ENCODE measurements at regions not wholly inside any gene's neighbourhood (a gene's known extent, or its start where the extent isn't known, plus 50 kb on each side); places are given as distances from the start of the nearest gene placed in this dataset.

DNA sequence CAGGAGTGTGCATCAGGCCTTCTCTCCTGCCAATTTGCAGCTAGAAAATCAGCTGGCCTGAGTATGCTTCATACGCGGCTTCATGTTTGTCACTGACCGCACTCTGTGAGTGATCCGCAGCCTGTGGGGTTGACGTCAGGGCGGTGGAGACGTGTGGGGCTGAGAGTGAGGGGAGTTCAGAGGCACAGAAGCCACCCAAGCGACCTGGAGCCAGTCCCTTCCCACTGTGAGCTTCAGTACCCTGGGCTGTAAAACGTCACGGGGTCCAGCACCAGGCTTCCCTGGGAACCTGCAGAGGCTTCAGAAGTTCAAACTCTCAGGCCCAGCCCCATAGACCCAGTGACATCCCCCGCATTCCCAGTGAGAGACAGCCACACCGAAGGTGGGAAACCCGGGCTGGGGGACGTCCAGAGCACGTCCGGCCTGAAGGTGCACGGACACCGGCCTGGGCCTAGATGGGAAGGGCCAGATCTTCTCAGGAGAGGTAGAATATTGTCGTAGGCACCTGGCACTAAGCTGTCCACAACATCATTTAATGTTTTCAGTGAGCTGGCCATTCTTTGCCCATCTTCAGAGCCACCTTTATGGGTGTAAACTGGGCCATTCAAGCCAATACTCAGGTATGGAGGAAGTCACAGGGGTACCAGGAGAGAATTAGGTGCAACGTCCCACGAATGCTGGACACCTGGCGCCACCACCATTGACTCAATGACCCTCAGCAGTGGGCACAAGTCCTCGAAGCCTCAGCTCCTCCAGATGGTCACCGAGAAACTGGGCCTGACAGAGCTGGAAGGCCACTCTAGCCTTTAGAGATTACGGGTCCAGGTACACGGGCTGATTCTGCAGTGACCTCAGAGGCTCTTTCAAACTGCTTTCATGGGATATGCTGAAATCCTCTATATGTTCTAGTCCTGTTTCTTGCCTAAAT lies 235.6 kb upstream of the MYT1L start:
- H3K4me3 ChIP-seq (ENCODE audit: low read depth, low read length): no peak overlapping the region
- TF ChIP-seq, protein P1, sequence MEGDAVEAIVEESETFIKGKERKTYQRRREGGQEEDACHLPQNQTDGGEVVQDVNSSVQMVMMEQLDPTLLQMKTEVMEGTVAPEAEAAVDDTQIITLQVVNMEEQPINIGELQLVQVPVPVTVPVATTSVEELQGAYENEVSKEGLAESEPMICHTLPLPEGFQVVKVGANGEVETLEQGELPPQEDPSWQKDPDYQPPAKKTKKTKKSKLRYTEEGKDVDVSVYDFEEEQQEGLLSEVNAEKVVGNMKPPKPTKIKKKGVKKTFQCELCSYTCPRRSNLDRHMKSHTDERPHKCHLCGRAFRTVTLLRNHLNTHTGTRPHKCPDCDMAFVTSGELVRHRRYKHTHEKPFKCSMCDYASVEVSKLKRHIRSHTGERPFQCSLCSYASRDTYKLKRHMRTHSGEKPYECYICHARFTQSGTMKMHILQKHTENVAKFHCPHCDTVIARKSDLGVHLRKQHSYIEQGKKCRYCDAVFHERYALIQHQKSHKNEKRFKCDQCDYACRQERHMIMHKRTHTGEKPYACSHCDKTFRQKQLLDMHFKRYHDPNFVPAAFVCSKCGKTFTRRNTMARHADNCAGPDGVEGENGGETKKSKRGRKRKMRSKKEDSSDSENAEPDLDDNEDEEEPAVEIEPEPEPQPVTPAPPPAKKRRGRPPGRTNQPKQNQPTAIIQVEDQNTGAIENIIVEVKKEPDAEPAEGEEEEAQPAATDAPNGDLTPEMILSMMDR (IDR thresholded peaks at IDR 0.05; ENCODE audit: insufficient read depth, low read length): no peak
- DNase-seq (ENCODE audit: low read depth): no peak

DNA sequence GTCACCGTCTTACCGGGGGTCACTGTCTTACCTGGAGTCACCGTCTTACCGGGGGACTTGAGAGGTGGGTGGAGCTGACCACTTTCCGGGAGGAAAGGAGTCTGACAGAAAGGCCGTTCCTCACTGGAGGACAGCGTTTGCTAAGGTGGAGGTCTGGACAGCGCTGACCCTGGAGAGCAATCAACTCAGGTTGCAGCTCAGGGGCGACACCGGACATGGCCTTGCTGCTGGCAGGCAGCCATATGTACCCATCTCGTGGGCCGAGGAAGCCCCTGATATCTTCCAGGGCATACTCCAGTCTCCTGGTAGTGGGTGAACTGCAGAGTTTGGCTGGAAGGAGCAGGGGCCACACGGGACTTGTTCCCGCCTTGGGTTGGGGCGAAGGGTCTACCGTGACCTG lies 234.6 kb upstream of the MYT1L start:
- DNase-seq (ENCODE audit: low read depth): no peak
- no peak overlapping the region for H3K4me3 ChIP-seq (ENCODE audit: low read depth, low read length)
- TF ChIP-seq, protein P1 (IDR thresholded peaks at IDR 0.05; ENCODE audit: insufficient read depth, low read length): no peak

DNA sequence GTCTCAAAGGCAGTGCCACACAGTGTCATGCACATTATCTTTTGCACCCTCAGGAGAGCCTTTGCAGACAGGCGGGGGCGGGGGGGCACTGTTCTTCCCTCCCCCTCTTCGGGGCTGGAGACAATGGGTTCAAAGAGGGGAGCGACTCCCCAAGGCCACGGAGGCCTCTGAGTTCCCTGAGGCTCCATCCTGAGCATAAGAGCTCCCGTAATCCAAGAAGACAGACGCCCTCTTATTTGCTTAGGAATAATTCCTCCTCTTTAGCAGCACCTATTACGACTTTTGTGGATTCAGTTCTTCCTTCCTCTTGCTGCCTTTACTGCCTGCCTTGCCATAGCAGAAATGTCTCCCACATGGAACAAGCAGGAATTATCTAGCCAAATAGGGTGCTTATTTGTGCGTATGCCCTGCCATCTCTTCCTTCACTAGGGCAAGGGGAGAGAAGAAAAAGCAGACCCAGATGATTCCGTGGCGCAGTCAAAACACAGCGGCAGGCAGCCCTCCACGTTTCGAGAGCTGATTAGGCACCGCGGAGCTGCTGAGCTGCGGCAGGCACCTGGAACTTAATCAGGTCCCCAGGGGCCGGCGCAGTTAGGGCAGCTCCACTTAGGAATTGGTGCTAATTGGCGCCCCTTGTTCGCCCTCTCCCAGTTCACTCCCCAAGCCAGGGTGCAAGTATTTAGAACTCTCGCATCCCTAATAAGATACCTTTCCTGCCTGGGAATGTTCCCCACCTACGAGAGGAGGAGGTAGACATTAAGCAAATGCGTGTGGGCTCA lies 233.4 kb upstream of the MYT1L start:
- H3K4me3 ChIP-seq (ENCODE audit: low read depth, low read length): no peak overlapping the region
- DNase-seq (ENCODE audit: low read depth): no peak
- TF ChIP-seq, protein P1 (IDR thresholded peaks at IDR 0.05; ENCODE audit: insufficient read depth, low read length): no peak

DNA sequence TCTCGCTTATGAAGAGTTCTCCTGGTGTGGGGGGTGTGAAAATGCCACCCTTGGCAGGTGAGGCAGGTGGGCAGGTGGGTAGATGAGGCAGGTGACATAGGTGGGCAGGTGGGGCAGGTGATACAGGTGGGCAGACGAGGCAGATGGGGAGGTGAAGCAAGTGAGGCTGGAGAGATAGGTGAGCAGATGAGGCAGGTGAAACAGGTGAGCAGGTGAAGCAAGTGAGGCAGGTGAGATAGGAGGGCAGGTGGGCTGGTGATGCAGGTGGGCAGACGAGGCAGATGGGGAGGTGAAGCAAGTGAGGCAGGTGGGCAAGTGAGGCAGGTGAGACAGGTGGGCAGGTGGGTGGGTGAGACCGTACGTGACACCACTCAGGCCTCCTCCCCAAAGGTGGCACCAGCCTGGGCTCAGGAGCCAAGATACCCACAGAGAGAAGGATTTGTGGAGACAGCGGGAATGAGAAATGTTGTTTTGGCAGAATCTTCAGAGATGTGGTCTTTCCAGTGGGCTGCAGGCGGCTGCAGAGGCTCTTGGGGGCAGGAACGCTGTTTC lies 232.3 kb upstream of the MYT1L start:
- no peak for DNase-seq (ENCODE audit: low read depth)
- no peak overlapping the region for H3K4me3 ChIP-seq (ENCODE audit: low read depth, low read length)
- TF ChIP-seq, protein P1 (IDR thresholded peaks at IDR 0.05; ENCODE audit: insufficient read depth, low read length): no peak

DNA sequence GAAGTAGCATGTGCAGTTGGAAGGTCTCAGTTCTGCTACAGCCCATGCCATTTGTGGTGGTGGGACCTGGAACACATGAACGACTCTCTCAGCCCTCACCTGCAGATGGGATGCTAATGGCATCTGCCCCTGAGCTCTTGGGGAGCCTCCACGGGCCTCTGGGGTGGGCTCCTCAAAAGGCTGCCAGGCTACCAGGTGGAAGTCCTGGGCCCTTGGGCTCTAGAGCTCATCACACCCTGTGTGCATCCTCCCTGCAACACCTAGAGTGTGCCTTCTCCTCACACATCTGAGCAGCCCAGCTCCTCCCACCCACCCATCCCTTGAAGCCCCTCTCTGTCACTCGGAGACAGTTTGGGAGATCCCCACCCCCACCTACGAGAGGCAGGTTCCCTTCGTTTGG lies 231.8 kb upstream of the MYT1L start:
- DNase-seq (ENCODE audit: low read depth): no peak
- TF ChIP-seq, protein P1 (IDR thresholded peaks at IDR 0.05; ENCODE audit: insufficient read depth, low read length): no peak
- no peak overlapping the region for H3K4me3 ChIP-seq (ENCODE audit: low read depth, low read length)

DNA sequence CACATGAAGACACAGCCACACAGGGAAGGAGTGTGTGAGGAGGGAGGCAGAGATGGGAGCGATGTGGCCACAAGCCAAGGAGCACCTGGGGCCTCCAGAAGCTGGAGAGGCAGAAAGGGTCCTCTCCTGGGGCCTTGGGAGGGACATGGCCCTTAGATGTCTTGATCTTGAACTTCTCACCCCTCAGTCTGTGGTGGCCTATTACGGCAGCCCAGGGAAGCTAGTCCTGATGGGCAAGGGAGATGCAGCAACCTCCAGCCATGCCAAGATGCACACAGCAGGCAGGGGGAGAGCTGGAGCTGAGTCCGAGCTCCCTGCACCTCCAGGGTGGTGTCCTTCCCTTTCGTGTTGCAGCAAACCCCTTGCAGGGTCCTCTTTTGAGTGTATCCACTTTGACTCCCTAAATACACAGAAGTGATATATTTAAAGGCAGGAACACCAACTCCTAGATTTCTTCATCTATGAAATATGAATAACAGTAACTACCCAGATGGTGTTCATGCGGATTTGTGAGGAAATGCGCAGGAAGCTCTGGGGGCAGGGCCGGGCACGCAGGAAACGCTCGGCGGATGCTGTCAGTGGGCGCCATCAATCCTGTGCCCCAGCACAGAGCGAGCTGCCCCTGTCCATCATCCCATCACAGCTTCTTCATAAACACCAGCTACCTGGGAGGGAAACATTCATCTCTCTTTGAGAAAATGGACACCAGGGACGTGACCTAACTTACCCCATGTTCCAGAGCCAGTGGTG lies 230.4 kb upstream of the MYT1L start:
- DNase-seq (ENCODE audit: low read depth): no peak
- TF ChIP-seq, protein P1 (IDR thresholded peaks at IDR 0.05; ENCODE audit: insufficient read depth, low read length): no peak
- no peak overlapping the region for H3K4me3 ChIP-seq (ENCODE audit: low read depth, low read length)

Data from fibroblast of the aortic adventitia (primary cell).